ENCODE measurements at regions not wholly inside any gene's neighbourhood (a gene's known extent, or its start where the extent isn't known, plus 50 kb on each side); places are given as distances from the start of the nearest gene placed in this dataset.

GRCh38 chr1:238248356-238248755, 357.6 kb upstream of the ZP4 start:
- DNase-seq (ENCODE audit: extremely low read depth in 1 of 11, low read depth in 9 of 11, low spot score in 4 of 11), result no peak

GRCh38 chr1:238242181-238242580, 351.5 kb upstream of the ZP4 start:
- no peak for DNase-seq (ENCODE audit: extremely low read depth in 1 of 11, low read depth in 9 of 11, low spot score in 4 of 11)

GRCh38 chr1:238241607-238242006, 350.9 kb upstream of the ZP4 start:
- DNase-seq (ENCODE audit: extremely low read depth in 1 of 11, low read depth in 9 of 11, low spot score in 4 of 11), result no peak

GRCh38 chr1:238239343-238239742, 348.6 kb upstream of the ZP4 start:
- DNase-seq (ENCODE audit: extremely low read depth in 1 of 11, low read depth in 9 of 11, low spot score in 4 of 11), result no peak

GRCh38 chr1:238233966-238234365, 343.2 kb upstream of the ZP4 start:
- DNase-seq (ENCODE audit: extremely low read depth in 1 of 11, low read depth in 9 of 11, low spot score in 4 of 11), result no peak

GRCh38 chr1:238232084-238232710, 341.5 kb upstream of the ZP4 start:
- DNase-seq (ENCODE audit: extremely low read depth in 1 of 11, low read depth in 9 of 11, low spot score in 4 of 11), result no peak

- DNase-seq (ENCODE audit: extremely low read depth in 1 of 11, low read depth in 9 of 11, low spot score in 4 of 11), result no peak
These were observed 336.1 kb upstream of the ZP4 start for GRCh38 chr1:238226810-238227209.

- DNase-seq (ENCODE audit: extremely low read depth in 1 of 11, low read depth in 9 of 11, low spot score in 4 of 11), result no peak
These were observed 332.4 kb upstream of the ZP4 start for GRCh38 chr1:238223076-238223640.

GRCh38 chr1:238221738-238222137, 331.0 kb upstream of the ZP4 start:
- no peak for DNase-seq (ENCODE audit: extremely low read depth in 1 of 11, low read depth in 9 of 11, low spot score in 4 of 11)

GRCh38 chr1:238214449-238214848, 323.7 kb upstream of the ZP4 start:
- no peak for DNase-seq (ENCODE audit: extremely low read depth in 1 of 11, low read depth in 9 of 11, low spot score in 4 of 11)

GRCh38 chr1:238205045-238205662, 314.4 kb upstream of the ZP4 start:
- no peak for DNase-seq (ENCODE audit: extremely low read depth in 1 of 11, low read depth in 9 of 11, low spot score in 4 of 11)

- no peak for DNase-seq (ENCODE audit: extremely low read depth in 1 of 11, low read depth in 9 of 11, low spot score in 4 of 11)
These were observed 311.3 kb upstream of the ZP4 start for GRCh38 chr1:238201992-238202391.

GRCh38 chr1:238199325-238199724, 308.6 kb upstream of the ZP4 start:
- no peak for DNase-seq (ENCODE audit: extremely low read depth in 1 of 11, low read depth in 9 of 11, low spot score in 4 of 11)

- no peak for DNase-seq (ENCODE audit: extremely low read depth in 1 of 11, low read depth in 9 of 11, low spot score in 4 of 11)
These were observed 305.8 kb upstream of the ZP4 start for GRCh38 chr1:238196516-238196915.

- no peak for DNase-seq (ENCODE audit: extremely low read depth in 1 of 11, low read depth in 9 of 11, low spot score in 4 of 11)
These were observed 300.4 kb upstream of the ZP4 start for GRCh38 chr1:238191170-238191569.

- no peak for DNase-seq (ENCODE audit: extremely low read depth in 1 of 11, low read depth in 9 of 11, low spot score in 4 of 11)
These were observed 296.8 kb upstream of the ZP4 start for GRCh38 chr1:238187575-238187949.

GRCh38 chr1:238186887-238187574, 296.3 kb upstream of the ZP4 start:
- no peak for DNase-seq (ENCODE audit: extremely low read depth in 1 of 11, low read depth in 9 of 11, low spot score in 4 of 11)

GRCh38 chr1:238177960-238178645, 287.4 kb upstream of the ZP4 start:
- DNase-seq (ENCODE audit: extremely low read depth in 1 of 11, low read depth in 9 of 11, low spot score in 4 of 11), result no peak

- no peak for DNase-seq (ENCODE audit: extremely low read depth in 1 of 11, low read depth in 9 of 11, low spot score in 4 of 11)
These were observed 286.6 kb upstream of the ZP4 start for GRCh38 chr1:238177351-238177750.

GRCh38 chr1:238176441-238176840, 285.7 kb upstream of the ZP4 start:
- DNase-seq (ENCODE audit: extremely low read depth in 1 of 11, low read depth in 9 of 11, low spot score in 4 of 11), result no peak
